ENCODE measurements at regions not wholly inside any gene's neighbourhood (a gene's known extent, or its start where the extent isn't known, plus 50 kb on each side); places are given as distances from the start of the nearest gene placed in this dataset.

DNA sequence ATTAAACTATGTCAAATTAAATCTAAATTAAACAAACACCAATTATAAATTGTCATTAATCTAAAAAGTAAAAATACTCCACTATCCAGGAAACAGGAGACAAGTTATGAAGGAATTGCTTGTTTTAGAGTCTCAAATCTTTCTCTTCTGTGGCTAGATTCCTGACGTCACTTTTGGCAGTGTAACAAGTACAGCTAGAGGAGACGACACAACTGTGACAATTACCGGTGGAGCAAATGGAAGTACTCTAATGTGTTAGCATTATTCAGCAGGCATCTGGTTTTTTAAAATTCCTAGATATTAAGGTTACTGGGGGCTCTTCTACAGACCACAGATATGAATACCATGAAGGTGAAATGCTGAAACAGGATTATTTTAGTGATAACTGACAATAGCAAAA lies 1042.7 kb downstream of the EPHA7 start:
- Histone ChIP-seq H3K4me3 (ENCODE audit: control insufficient read depth in 2 of 3, extremely low read depth in 1 of 3, insufficient read depth in 2 of 3, low read depth in 1 of 3, low read length in 3 of 3) (no peak overlapping the region), H3K79me2 (ENCODE audit: control insufficient read depth, insufficient read depth, low read length) (no peaks in the 10 kb centered on the region), H2AFZ (ENCODE audit: control insufficient read depth, low read length) (no peak overlapping the region), H3K27me3 (ENCODE audit: control insufficient read depth, extremely low read depth, insufficient read depth, low read length) (no peaks in the 10 kb centered on the region), H3K27ac (ENCODE audit: control insufficient read depth, insufficient read depth, low read length) (no peak overlapping the region), H4K20me1 (ENCODE audit: control insufficient read depth, extremely low read depth, insufficient read depth, low read length) (no peaks in the 10 kb centered on the region), H3K4me2 (ENCODE audit: control insufficient read depth, extremely low read depth, insufficient read depth, low read depth, low read length) (no peak overlapping the region), H3K9ac (ENCODE audit: control insufficient read depth, extremely low read depth, insufficient read depth, low read length) (no peak overlapping the region), H3K36me3 (ENCODE audit: control insufficient read depth in 2 of 2, extremely low read depth in 1 of 2, insufficient read depth in 2 of 2, low read length in 2 of 2) (no peaks in the 10 kb centered on the region), H3K9me1 (ENCODE audit: control insufficient read depth, extremely low read depth, insufficient read depth, low read length) (no peaks in the 10 kb centered on the region), H3K9me3 (ENCODE audit: control insufficient read depth, low read depth, low read length) (no peaks in the 10 kb centered on the region), H3K4me1 (ENCODE audit: control insufficient read depth, extremely low read depth, insufficient read depth, low read length) (no peaks in the 10 kb centered on the region)
- no peak for TF ChIP-seq EZH2 (IDR thresholded peaks at IDR 0.05; ENCODE audit: low read length)
- TF ChIP-seq, protein P1, sequence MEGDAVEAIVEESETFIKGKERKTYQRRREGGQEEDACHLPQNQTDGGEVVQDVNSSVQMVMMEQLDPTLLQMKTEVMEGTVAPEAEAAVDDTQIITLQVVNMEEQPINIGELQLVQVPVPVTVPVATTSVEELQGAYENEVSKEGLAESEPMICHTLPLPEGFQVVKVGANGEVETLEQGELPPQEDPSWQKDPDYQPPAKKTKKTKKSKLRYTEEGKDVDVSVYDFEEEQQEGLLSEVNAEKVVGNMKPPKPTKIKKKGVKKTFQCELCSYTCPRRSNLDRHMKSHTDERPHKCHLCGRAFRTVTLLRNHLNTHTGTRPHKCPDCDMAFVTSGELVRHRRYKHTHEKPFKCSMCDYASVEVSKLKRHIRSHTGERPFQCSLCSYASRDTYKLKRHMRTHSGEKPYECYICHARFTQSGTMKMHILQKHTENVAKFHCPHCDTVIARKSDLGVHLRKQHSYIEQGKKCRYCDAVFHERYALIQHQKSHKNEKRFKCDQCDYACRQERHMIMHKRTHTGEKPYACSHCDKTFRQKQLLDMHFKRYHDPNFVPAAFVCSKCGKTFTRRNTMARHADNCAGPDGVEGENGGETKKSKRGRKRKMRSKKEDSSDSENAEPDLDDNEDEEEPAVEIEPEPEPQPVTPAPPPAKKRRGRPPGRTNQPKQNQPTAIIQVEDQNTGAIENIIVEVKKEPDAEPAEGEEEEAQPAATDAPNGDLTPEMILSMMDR (optimal IDR thresholded peaks at IDR 0.05 in 1 of 3, IDR thresholded peaks at IDR 0.05 in 1 of 3, conservative IDR thresholded peaks at IDR 0.05 in 1 of 3; ENCODE audit: extremely low read depth in 1 of 3, insufficient read depth in 2 of 3, low read length in 3 of 3), result no peak
- no peak for DNase-seq (ENCODE audit: low read depth, low spot score)
- no peak for FAIRE-seq
- dilution Hi-C loops (cut with MboI; ENCODE audit: extremely low pct_ligation_motif_present, low sequenced_read_pairs), result no loop called here

DNA sequence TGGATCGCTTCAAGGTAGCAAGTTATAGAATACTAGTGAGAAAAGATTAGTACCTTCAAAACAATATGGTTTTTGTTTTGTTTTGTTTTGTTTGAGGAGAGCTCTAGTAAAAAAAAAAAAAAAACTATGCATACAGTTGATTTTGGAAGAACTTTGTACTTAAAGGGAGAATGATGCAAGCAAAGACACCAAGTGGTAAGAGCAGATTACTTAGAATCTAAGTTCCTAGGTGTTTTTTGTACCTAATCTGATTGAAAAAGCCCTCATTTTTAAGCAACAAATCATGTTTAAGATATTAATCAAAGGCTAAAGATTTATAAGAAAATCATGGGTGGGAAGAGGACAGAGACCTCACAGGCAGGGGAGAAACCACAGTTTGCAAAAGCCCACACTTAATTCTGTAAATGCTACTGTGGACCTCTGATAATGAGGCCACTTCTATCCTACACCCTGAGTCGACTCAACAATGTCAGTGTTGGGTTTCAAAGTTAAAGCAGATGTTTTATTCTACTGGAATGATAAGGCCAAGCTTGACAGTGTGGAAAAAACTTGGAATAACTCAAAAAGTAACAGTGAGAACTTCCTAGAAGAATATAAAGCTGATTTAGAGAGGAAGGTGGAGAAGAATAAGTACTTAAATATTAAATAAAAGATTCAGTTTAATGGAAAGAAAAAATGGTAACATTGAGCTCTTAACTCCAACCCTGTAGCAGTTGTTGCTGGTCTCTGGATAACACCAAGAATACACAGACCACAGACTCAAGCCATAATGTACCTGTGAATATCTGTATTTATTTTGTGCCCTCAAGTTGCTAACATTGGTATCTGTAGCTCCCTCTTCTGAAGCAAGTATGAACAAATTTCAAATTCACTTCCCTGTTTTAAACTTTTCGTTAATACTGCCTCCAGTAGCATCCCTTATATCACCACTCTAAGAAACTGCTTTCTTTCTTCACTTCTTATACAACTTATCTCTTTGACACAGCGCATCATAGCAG lies 1047.8 kb downstream of the EPHA7 start:
- H3K9me3 ChIP-seq (ENCODE audit: control insufficient read depth, low read depth, low read length), result no peaks in the 10 kb centered on the region
- no peaks in the 10 kb centered on the region for H3K27me3 ChIP-seq (ENCODE audit: control insufficient read depth, extremely low read depth, insufficient read depth, low read length)
- H2AFZ ChIP-seq (ENCODE audit: control insufficient read depth, low read length), result no peak overlapping the region
- H4K20me1 ChIP-seq (ENCODE audit: control insufficient read depth, extremely low read depth, insufficient read depth, low read length), result no peaks in the 10 kb centered on the region
- dilution Hi-C loops (cut with MboI; ENCODE audit: extremely low pct_ligation_motif_present, low sequenced_read_pairs), result no loop called here
- H3K9me1 ChIP-seq (ENCODE audit: control insufficient read depth, extremely low read depth, insufficient read depth, low read length), result no peaks in the 10 kb centered on the region
- H3K27ac ChIP-seq (ENCODE audit: control insufficient read depth, insufficient read depth, low read length), result no peak overlapping the region
- no peak overlapping the region for H3K4me3 ChIP-seq (ENCODE audit: control insufficient read depth in 2 of 3, extremely low read depth in 1 of 3, insufficient read depth in 2 of 3, low read depth in 1 of 3, low read length in 3 of 3)
- H3K4me2 ChIP-seq (ENCODE audit: control insufficient read depth, extremely low read depth, insufficient read depth, low read depth, low read length), result no peak overlapping the region
- H3K4me1 ChIP-seq (ENCODE audit: control insufficient read depth, extremely low read depth, insufficient read depth, low read length), result no peaks in the 10 kb centered on the region
- no peak for FAIRE-seq
- H3K79me2 ChIP-seq (ENCODE audit: control insufficient read depth, insufficient read depth, low read length), result no peaks in the 10 kb centered on the region
- H3K9ac ChIP-seq (ENCODE audit: control insufficient read depth, extremely low read depth, insufficient read depth, low read length), result no peak overlapping the region
- H3K36me3 ChIP-seq (ENCODE audit: control insufficient read depth in 2 of 2, extremely low read depth in 1 of 2, insufficient read depth in 2 of 2, low read length in 2 of 2), result no peaks in the 10 kb centered on the region
- no peak for DNase-seq (ENCODE audit: low read depth, low spot score)
- no peak for TF ChIP-seq EZH2 (IDR thresholded peaks at IDR 0.05; ENCODE audit: low read length)
- TF ChIP-seq, protein P1 (optimal IDR thresholded peaks at IDR 0.05 in 1 of 3, IDR thresholded peaks at IDR 0.05 in 1 of 3, conservative IDR thresholded peaks at IDR 0.05 in 1 of 3; ENCODE audit: extremely low read depth in 1 of 3, insufficient read depth in 2 of 3, low read length in 3 of 3), result no peak

Measured in keratinocyte (primary cell).